ENCODE measurements at regions not wholly inside any gene's neighbourhood (a gene's known extent, or its start where the extent isn't known, plus 50 kb on each side); places are given as distances from the start of the nearest gene placed in this dataset.

GRCh38 chr14:85071447-85071846 is 458.5 kb upstream of the FLRT2 start:
- TF ChIP-seq POLR2A (IDR thresholded peaks at IDR 0.05), result no peak
- no peak for TF ChIP-seq CTCF (IDR thresholded peaks at IDR 0.05)

Measured in prostate gland (tissue), 2 donors.